Caki2 (cell line): ENCODE measurements at regions not wholly inside any gene's neighbourhood (a gene's known extent, or its start where the extent isn't known, plus 50 kb on each side); places are given as distances from the start of the nearest gene placed in this dataset.
"Not testable (repeated sequence)": the region's sequence is repeated elsewhere in the genome, so short reads cannot be mapped to it uniquely, and the experiment has no call there.

Experiments
- DNase-seq: peaks from one replicate; pipeline ENCODE4 v3.0.0-alpha.2; 2015; ENCODE audit warnings: low read depth
- in situ Hi-C: cut with HindIII; loops from 2 replicates; pipeline ENCODE4 v1.10.0; 2016; ENCODE audit warnings: low sequenced_read_pairs, low pct_unique_long_range_greater_than_20kb, mixed read lengths

GRCh38 chr14:22303589-22304195, 285.3 kb downstream of the DAD1 start:
- DNase-seq = peak; percentile 15
- in situ Hi-C loops = no loop called here

- in situ Hi-C loops = no loop called here
- no peak for DNase-seq
Observed at GRCh38 chr14:22300646-22301045, 288.4 kb downstream of the DAD1 start.

- in situ Hi-C loops = no loop called here
- DNase-seq = peak; percentile 16
Observed at GRCh38 chr14:22297376-22297775, 291.6 kb downstream of the DAD1 start.

- peak; percentile 71 for DNase-seq
- in situ Hi-C loops = no loop called here
Observed at GRCh38 chr14:22296722-22297121, 292.3 kb downstream of the DAD1 start.

- in situ Hi-C loops = no loop called here
- DNase-seq = peak; percentile 44
Observed at GRCh38 chr14:22296088-22296487, 292.9 kb downstream of the DAD1 start.

GRCh38 chr14:22291406-22291805, 297.6 kb downstream of the DAD1 start:
- in situ Hi-C loops = no loop called here
- DNase-seq = no peak

- in situ Hi-C loops = no loop called here
- DNase-seq = no peak
Observed at GRCh38 chr14:22289570-22289969, 299.5 kb downstream of the DAD1 start.

- in situ Hi-C loops = no loop called here
- DNase-seq = no peak
Observed at GRCh38 chr14:22285991-22286390, 303.0 kb downstream of the DAD1 start.

- in situ Hi-C loops = no loop called here
- no peak for DNase-seq
Observed at GRCh38 chr14:22282949-22283348, 306.1 kb downstream of the DAD1 start.

- in situ Hi-C loops = no loop called here
- no peak for DNase-seq
Observed at GRCh38 chr14:22282417-22282816, 306.6 kb downstream of the DAD1 start.

GRCh38 chr14:22281447-22281874, 307.6 kb downstream of the DAD1 start:
- DNase-seq, in situ Hi-C loops: not testable (repeated sequence)

GRCh38 chr14:22280497-22281316, 308.3 kb downstream of the DAD1 start:
- DNase-seq = no peak

GRCh38 chr14:22276913-22277816, 311.9 kb downstream of the DAD1 start:
- no peak for DNase-seq
- in situ Hi-C loops = no loop called here

More at GRCh38 chr14:22280497-22281316, 308.3 kb downstream of the DAD1 start:
- in situ Hi-C loops = no loop called here

GRCh38 chr14:22271838-22272799, 316.9 kb downstream of the DAD1 start:
- no peak for DNase-seq

GRCh38 chr14:22268875-22269274, 320.1 kb downstream of the DAD1 start:
- DNase-seq = peak; percentile 65

More at GRCh38 chr14:22271838-22272799, 316.9 kb downstream of the DAD1 start:
- in situ Hi-C loops = no loop called here

GRCh38 chr14:22266683-22267082, 322.3 kb downstream of the DAD1 start:
- no peak for DNase-seq

More at GRCh38 chr14:22268875-22269274, 320.1 kb downstream of the DAD1 start:
- in situ Hi-C loops = no loop called here

GRCh38 chr14:22266142-22266442, 322.9 kb downstream of the DAD1 start:
- in situ Hi-C loops = no loop called here
- no peak for DNase-seq

More at GRCh38 chr14:22266683-22267082, 322.3 kb downstream of the DAD1 start:
- in situ Hi-C loops = no loop called here
